GM18861 (cell line): ENCODE measurements at regions not wholly inside any gene's neighbourhood (a gene's known extent, or its start where the extent isn't known, plus 50 kb on each side); places are given as distances from the start of the nearest gene placed in this dataset.

ENCODE experiments used
- ATAC-seq: cut with Tn5 transposase; IDR thresholded peaks from one replicate; pipeline ENCODE4 v1.9.1; 2021; ENCODE audit not compliant: unreplicated experiment

GRCh38 chr7:85471307-85471706 lies 284.5 kb upstream of the SEMA3D start:
- ATAC-seq = no peak

- ATAC-seq = no peak
Observed at GRCh38 chr7:85469446-85470010, 282.7 kb upstream of the SEMA3D start.

- ATAC-seq = no peak
Observed at GRCh38 chr7:85464042-85464651, 277.3 kb upstream of the SEMA3D start.

- no peak for ATAC-seq
Observed at GRCh38 chr7:85462671-85463070, 275.8 kb upstream of the SEMA3D start.

- ATAC-seq = no peak
Observed at GRCh38 chr7:85457911-85458310, 271.1 kb upstream of the SEMA3D start.

- ATAC-seq = no peak
Observed at GRCh38 chr7:85456254-85456653, 269.4 kb upstream of the SEMA3D start.

GRCh38 chr7:85454904-85455303 lies 268.0 kb upstream of the SEMA3D start:
- ATAC-seq = no peak

- no peak for ATAC-seq
Observed at GRCh38 chr7:85452674-85453073, 265.8 kb upstream of the SEMA3D start.

- ATAC-seq = no peak
Observed at GRCh38 chr7:85449478-85449877, 262.6 kb upstream of the SEMA3D start.

- no peak for ATAC-seq
Observed at GRCh38 chr7:85447004-85447403, 260.1 kb upstream of the SEMA3D start.

- ATAC-seq = no peak
Observed at GRCh38 chr7:85426487-85426960, 239.7 kb upstream of the SEMA3D start.

- no peak for ATAC-seq
Observed at GRCh38 chr7:85424298-85424697, 237.4 kb upstream of the SEMA3D start.

- no peak for ATAC-seq
Observed at GRCh38 chr7:85423209-85423895, 236.5 kb upstream of the SEMA3D start.

- no peak for ATAC-seq
Observed at GRCh38 chr7:85415743-85416142, 228.9 kb upstream of the SEMA3D start.

- no peak for ATAC-seq
Observed at GRCh38 chr7:85413718-85414117, 226.9 kb upstream of the SEMA3D start.

- ATAC-seq = no peak
Observed at GRCh38 chr7:85412912-85413311, 226.1 kb upstream of the SEMA3D start.

GRCh38 chr7:85407391-85407790 lies 220.5 kb upstream of the SEMA3D start:
- ATAC-seq = no peak

GRCh38 chr7:85405016-85405902 lies 218.4 kb upstream of the SEMA3D start:
- ATAC-seq = no peak

- no peak for ATAC-seq
Observed at GRCh38 chr7:85396676-85397075, 209.8 kb upstream of the SEMA3D start.

GRCh38 chr7:85392789-85393188 lies 205.9 kb upstream of the SEMA3D start:
- no peak for ATAC-seq

- no peak for ATAC-seq
Observed at GRCh38 chr7:85392326-85392725, 205.5 kb upstream of the SEMA3D start.
